Sigmoid colon (tissue), 6 donors: ENCODE measurements at regions not wholly inside any gene's neighbourhood (a gene's known extent, or its start where the extent isn't known, plus 50 kb on each side); places are given as distances from the start of the nearest gene placed in this dataset.

Experiments used
- DNase-seq: peaks from one replicate; pipeline ENCODE4 v3.0.0-alpha.2; 2019
- H3K27ac ChIP-seq, 4 donors: fragments of 200-600 bp; sonication (generic); one replicate each; pipeline ENCODE4 v1.5.1; 2016 to 2019; ENCODE audit warnings: mild to moderate bottlenecking in 1 of 4
- H3K27me3 ChIP-seq, 3 donors: fragments of 200-600 bp; sonication (generic); one replicate each; pipeline ENCODE4 v1.5.1; 2019; ENCODE audit warnings: mild to moderate bottlenecking in 1 of 3
- H3K36me3 ChIP-seq, 4 donors: fragments of 200-600 bp; sonication (generic); one replicate each; pipeline ENCODE4 v1.5.1; 2016 to 2019
- H3K4me1 ChIP-seq, 4 donors: fragments of 200-600 bp; sonication (generic); one replicate each; pipeline ENCODE4 v1.5.1; 2017 to 2019
- H3K4me3 ChIP-seq, 4 donors: fragments of 200-600 bp; sonication (generic); one replicate each; pipeline ENCODE4 v1.5.1; 2017 to 2019; ENCODE audit warnings: mild to moderate bottlenecking in 2 of 4, moderate library complexity in 1 of 4
- H3K9me3 ChIP-seq, 4 donors: fragments of 200-600 bp in 3 of 4; sonication (generic) in 3 of 4; one replicate each; pipeline versions ENCODE4 v1.5.1 to v1.6.1; 2013 to 2019
- CTCF ChIP-seq, 4 experiments: fragments of 450-650 bp in 3 of 4; fragments of 200-600 bp in 1 of 4; IDR thresholded peaks; one replicate each; pipeline ENCODE4 v1.5.1; 2016 to 2019; ENCODE audit warnings: antibody characterized with exemption in 4 of 4, mild to moderate bottlenecking in 3 of 4, moderate library complexity in 2 of 4
- EP300 ChIP-seq, 4 donors: sonication (generic); formaldehyde crosslinking; IDR thresholded peaks; one replicate each; pipeline ENCODE4 v1.6.1; 2017; ENCODE audit warnings: antibody characterized with exemption in 4 of 4
- POLR2A ChIP-seq, 2 donors: fragments of 450-650 bp; IDR thresholded peaks; one replicate each; pipeline ENCODE4 v1.6.1; 2016; ENCODE audit warnings: antibody characterized with exemption in 2 of 2, mild to moderate bottlenecking in 2 of 2, moderate library complexity in 2 of 2
- POLR2AphosphoS5 ChIP-seq, 4 donors: sonication (generic); formaldehyde crosslinking; IDR thresholded peaks; one replicate each; pipeline ENCODE4 v1.6.1; 2017; ENCODE audit warnings: antibody characterized with exemption in 4 of 4
- WGBS, 2 donors: extraction: QIAGEN DNeasy Blood & Tissue Kit; methylation state at CpG; one replicate each; pipeline ENCODE4 v1.1.7; 2013; 5-methylcytosine and 5-hydroxymethylcytosine counted together
- intact Hi-C: fragments of 100-400 bp; cut with DNase I; formaldehyde crosslinking; loops from one replicate; pipeline ENCODE4 v1.15.1; 2023
- donor health status: healthy with polysubstance abuse.
- donor health status: healthy.

DNA sequence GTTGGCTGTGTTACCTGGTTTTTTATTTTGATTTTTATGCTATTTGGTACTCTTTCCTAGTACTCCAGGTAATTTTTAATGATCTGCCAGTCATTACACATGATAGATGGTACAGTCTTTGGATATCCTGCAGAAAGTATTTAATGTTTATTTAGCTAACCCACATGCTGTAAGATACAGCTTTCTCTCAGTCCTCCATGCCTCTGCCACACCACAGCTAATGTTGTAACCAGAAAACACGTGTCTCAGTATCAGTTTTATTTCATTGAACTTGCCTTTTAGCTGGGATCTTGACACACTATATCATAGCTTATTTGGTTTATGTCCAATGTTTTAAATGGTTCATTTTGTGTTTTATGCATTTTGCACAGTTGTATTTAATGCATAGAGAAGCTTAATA, 1648.4 kb downstream of the KCNT2 start:
- no peaks in the 10 kb centered on the region for H3K27me3 ChIP-seq
- no peaks in the 10 kb centered on the region for H3K4me1 ChIP-seq
- no peak for DNase-seq
- whole genome bisulfite sequencing, 2 donors: 29 to 54% methylated on average over 1 of the region's 1 CpG
- TF ChIP-seq POLR2AphosphoS5 (IDR thresholded peaks at IDR 0.05): no peak
- no peak for TF ChIP-seq CTCF (IDR thresholded peaks at IDR 0.05)
- TF ChIP-seq POLR2A (IDR thresholded peaks at IDR 0.05): no peak
- TF ChIP-seq EP300 (IDR thresholded peaks at IDR 0.05): no peak
- H3K4me3 ChIP-seq: no peak overlapping the region
- no peak overlapping the region for H3K27ac ChIP-seq
- intact Hi-C loops: no loop called here
- no peaks in the 10 kb centered on the region for H3K36me3 ChIP-seq
- H3K9me3 ChIP-seq: no peaks in the 10 kb centered on the region

- Histone ChIP-seq H3K27me3 (no peaks in the 10 kb centered on the region), H3K4me3 (no peak overlapping the region), H3K9me3 (peaks cover 0 to 2% (median 0%) of the 10 kb centered on the region in 4 donors), H3K4me1 (no peaks in the 10 kb centered on the region), H3K36me3 (no peaks in the 10 kb centered on the region), H3K27ac (no peak overlapping the region)
- intact Hi-C loops: no loop called here
- DNase-seq: no peak
- 57 to 70% methylated on average over 6 of the region's 6 CpGs for WGBS, 2 donors
- TF ChIP-seq POLR2A (IDR thresholded peaks at IDR 0.05): no peak
- no peak for TF ChIP-seq EP300 (IDR thresholded peaks at IDR 0.05)
- no peak for TF ChIP-seq CTCF (IDR thresholded peaks at IDR 0.05)
- TF ChIP-seq POLR2AphosphoS5 (IDR thresholded peaks at IDR 0.05): no peak
Observed at GRCh38 chr1:194952171-194952570, 1656.1 kb downstream of the KCNT2 start.

DNA sequence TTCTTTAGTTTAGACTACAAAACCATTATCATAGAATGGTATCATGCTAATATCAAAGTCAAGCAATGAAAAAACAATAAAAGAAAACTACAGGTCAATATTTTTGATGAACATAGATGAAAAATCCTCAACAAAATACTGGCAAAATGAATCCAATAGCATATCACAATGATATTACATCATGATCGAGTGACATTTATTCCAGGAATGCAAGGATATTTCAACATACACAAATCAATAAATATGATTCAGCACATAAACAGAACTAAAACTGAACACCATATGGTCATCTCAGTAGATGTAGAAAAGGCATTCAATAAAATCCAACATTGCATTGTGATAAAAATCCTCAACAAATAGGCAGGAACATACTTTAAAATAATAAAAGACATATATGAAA, 1657.7 kb downstream of the KCNT2 start:
- no peak overlapping the region for H3K27ac ChIP-seq
- DNase-seq: no peak

DNA sequence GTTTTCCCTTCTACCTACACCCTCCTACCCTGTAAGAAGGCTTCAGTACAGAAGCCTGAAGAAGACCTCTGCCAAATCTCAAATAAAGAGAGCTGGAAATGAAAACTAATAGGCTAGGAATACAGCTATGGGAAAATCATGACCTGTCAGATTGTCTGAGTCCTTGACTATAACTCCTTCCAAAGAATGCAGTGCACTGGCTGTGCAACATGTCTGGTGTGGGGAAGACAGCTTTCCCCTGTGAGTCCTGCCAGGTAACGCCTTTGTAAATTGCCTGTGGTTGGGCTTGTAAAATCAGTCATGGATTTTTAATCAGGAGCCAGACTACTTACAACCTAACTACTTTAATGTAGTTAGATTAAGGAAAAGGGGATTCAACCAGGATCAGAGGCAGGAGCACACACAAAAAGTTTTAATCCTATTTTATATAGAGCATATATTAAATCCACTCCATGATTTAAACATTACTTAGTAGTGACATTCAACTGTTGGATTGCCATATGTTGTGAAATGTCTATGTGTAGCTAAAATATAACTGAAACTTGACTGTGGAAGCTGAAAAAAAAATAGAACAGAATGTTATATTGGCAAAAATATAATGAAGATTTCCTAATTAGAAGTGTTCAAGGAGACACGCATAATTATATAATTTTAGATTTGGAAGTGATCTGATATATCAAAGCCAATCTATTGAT, 1667.8 kb downstream of the KCNT2 start:
- Histone ChIP-seq H3K36me3 (no peaks in the 10 kb centered on the region), H3K27ac (no peak overlapping the region), H3K4me1 (no peaks in the 10 kb centered on the region), H3K4me3 (no peak overlapping the region), H3K27me3 (no peaks in the 10 kb centered on the region), H3K9me3 (peaks cover 0 to 2% (median 0%) of the 10 kb centered on the region in 4 donors)
- 67 to 75% methylated on average over 2 of the region's 2 CpGs for WGBS, 2 donors
- no peak for DNase-seq
- intact Hi-C loops: no loop called here
- TF ChIP-seq POLR2AphosphoS5 (IDR thresholded peaks at IDR 0.05) (no peak), POLR2A (IDR thresholded peaks at IDR 0.05) (no peak), EP300 (IDR thresholded peaks at IDR 0.05) (no peak), CTCF (IDR thresholded peaks at IDR 0.05) (no peak)

More for the DNA sequence above, 1657.7 kb downstream of the KCNT2 start:
- intact Hi-C loops: no loop called here
- peaks cover 0 to 2% (median 0%) of the 10 kb centered on the region in 4 donors for H3K9me3 ChIP-seq
- TF ChIP-seq POLR2A (IDR thresholded peaks at IDR 0.05): no peak
- no peak for TF ChIP-seq POLR2AphosphoS5 (IDR thresholded peaks at IDR 0.05)
- no peak for TF ChIP-seq EP300 (IDR thresholded peaks at IDR 0.05)
- TF ChIP-seq CTCF (IDR thresholded peaks at IDR 0.05): no peak
- H3K27me3 ChIP-seq: no peaks in the 10 kb centered on the region
- WGBS, 2 donors: 86 to 89% methylated on average over 1 of the region's 1 CpG
- no peaks in the 10 kb centered on the region for H3K36me3 ChIP-seq
- no peaks in the 10 kb centered on the region for H3K4me1 ChIP-seq
- no peak overlapping the region for H3K4me3 ChIP-seq

DNA sequence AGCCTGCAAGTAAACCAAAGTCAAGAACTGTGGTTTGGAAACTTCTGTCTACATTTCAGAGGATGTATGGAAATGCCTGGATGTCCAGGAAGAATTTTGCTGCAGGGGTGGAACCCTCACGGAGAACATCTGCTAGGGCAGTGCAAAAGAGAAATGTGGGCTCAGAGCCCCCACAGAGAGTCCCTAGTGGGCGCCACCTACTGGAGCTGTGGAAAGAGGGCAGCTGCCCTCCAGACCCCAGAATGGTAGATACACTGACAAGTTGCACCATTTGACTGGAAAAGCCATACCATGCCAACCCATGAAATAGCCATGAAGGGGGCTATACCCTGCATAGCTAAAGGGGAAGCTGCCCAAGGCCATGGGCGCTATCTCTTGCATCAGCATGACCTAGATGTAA, 1672.4 kb downstream of the KCNT2 start:
- no peaks in the 10 kb centered on the region for H3K4me1 ChIP-seq
- WGBS, 2 donors: 80 to 82% methylated on average over 3 of the region's 3 CpGs
- no peaks in the 10 kb centered on the region for H3K27me3 ChIP-seq
- intact Hi-C loops: no loop called here
- no peak overlapping the region for H3K27ac ChIP-seq
- TF ChIP-seq EP300 (IDR thresholded peaks at IDR 0.05) (no peak), POLR2AphosphoS5 (IDR thresholded peaks at IDR 0.05) (no peak), CTCF (IDR thresholded peaks at IDR 0.05) (no peak), POLR2A (IDR thresholded peaks at IDR 0.05) (no peak)
- no peaks in the 10 kb centered on the region for H3K36me3 ChIP-seq
- DNase-seq: no peak
- H3K4me3 ChIP-seq: no peak overlapping the region
- H3K9me3 ChIP-seq: peaks cover 0 to 2% (median 0%) of the 10 kb centered on the region in 4 donors
